ENCODE measurements at regions not wholly inside any gene's neighbourhood (a gene's known extent, or its start where the extent isn't known, plus 50 kb on each side); places are given as distances from the start of the nearest gene placed in this dataset.

GRCh38 chr5:133723651-133724366, 111.5 kb upstream of the FSTL4 start:
- H3K27me3 ChIP-seq: peaks cover 5% of the 10 kb centered on the region
- H3K36me3 ChIP-seq: no peaks in the 10 kb centered on the region
- no peak for ATAC-seq
- no peak overlapping the region for H3K4me3 ChIP-seq
- WGBS, 2 donors (ENCODE audit: low coverage in 1 of 2): no CpG with 5 or more reads among the region's 1 CpG
- no peak overlapping the region for H3K27ac ChIP-seq
- H3K4me1 ChIP-seq: no peaks in the 10 kb centered on the region
- TF ChIP-seq CTCF (IDR thresholded peaks at IDR 0.05): no peak
- no peak for TF ChIP-seq POLR2AphosphoS5 (IDR thresholded peaks at IDR 0.05)
- TF ChIP-seq POLR2A (IDR thresholded peaks at IDR 0.05): no peak
- no peak for TF ChIP-seq EP300 (IDR thresholded peaks at IDR 0.05)
- peaks cover 0 to 32% (median 0%) of the 10 kb centered on the region in 3 donors for H3K9me3 ChIP-seq

GRCh38 chr5:133723126-133723525, 110.8 kb upstream of the FSTL4 start:
- no peak for TF ChIP-seq CTCF (IDR thresholded peaks at IDR 0.05)
- TF ChIP-seq POLR2AphosphoS5 (IDR thresholded peaks at IDR 0.05): no peak
- TF ChIP-seq EP300 (IDR thresholded peaks at IDR 0.05): no peak
- no peak for TF ChIP-seq POLR2A (IDR thresholded peaks at IDR 0.05)
- H3K4me1 ChIP-seq: no peaks in the 10 kb centered on the region
- ATAC-seq: no peak
- H3K27ac ChIP-seq: no peak overlapping the region
- no peaks in the 10 kb centered on the region for H3K36me3 ChIP-seq
- 81% methylated on average over 2 of the region's 2 CpGs; no CpG with 5 or more reads in 1 of the 2 donors for WGBS, 2 donors (ENCODE audit: low coverage in 1 of 2)
- no peak overlapping the region for H3K4me3 ChIP-seq
- peaks cover 0 to 32% (median 0%) of the 10 kb centered on the region in 3 donors for H3K9me3 ChIP-seq
- peaks cover 5% of the 10 kb centered on the region for H3K27me3 ChIP-seq

GRCh38 chr5:133721365-133721764, 109.0 kb upstream of the FSTL4 start:
- H3K4me1 ChIP-seq: no peaks in the 10 kb centered on the region
- peaks cover 5% of the 10 kb centered on the region for H3K27me3 ChIP-seq
- no peak for ATAC-seq
- no peak overlapping the region for H3K27ac ChIP-seq
- H3K9me3 ChIP-seq: peaks cover 0 to 32% (median 0%) of the 10 kb centered on the region in 3 donors
- TF ChIP-seq EP300 (IDR thresholded peaks at IDR 0.05) (no peak), CTCF (IDR thresholded peaks at IDR 0.05) (no peak), POLR2A (IDR thresholded peaks at IDR 0.05) (no peak), POLR2AphosphoS5 (IDR thresholded peaks at IDR 0.05) (no peak)
- H3K4me3 ChIP-seq: no peak overlapping the region
- H3K36me3 ChIP-seq: no peaks in the 10 kb centered on the region

GRCh38 chr5:133718457-133718856, 106.1 kb upstream of the FSTL4 start:
- Histone ChIP-seq H3K9me3 (peaks cover 0 to 31% (median 0%) of the 10 kb centered on the region in 3 donors), H3K27ac (no peak overlapping the region), H3K4me1 (no peaks in the 10 kb centered on the region), H3K27me3 (no peaks in the 10 kb centered on the region), H3K4me3 (no peak overlapping the region), H3K36me3 (no peaks in the 10 kb centered on the region)
- no peak for ATAC-seq
- 76 to 84% methylated on average over 2 of the region's 2 CpGs for WGBS, 2 donors (ENCODE audit: low coverage in 1 of 2)
- no peak for TF ChIP-seq POLR2A (IDR thresholded peaks at IDR 0.05)
- TF ChIP-seq EP300 (IDR thresholded peaks at IDR 0.05): no peak
- TF ChIP-seq POLR2AphosphoS5 (IDR thresholded peaks at IDR 0.05): no peak
- TF ChIP-seq CTCF (IDR thresholded peaks at IDR 0.05): no peak

- no peak for TF ChIP-seq EP300 (IDR thresholded peaks at IDR 0.05)
- TF ChIP-seq POLR2AphosphoS5 (IDR thresholded peaks at IDR 0.05): no peak
- TF ChIP-seq POLR2A (IDR thresholded peaks at IDR 0.05): no peak
- no peak for TF ChIP-seq CTCF (IDR thresholded peaks at IDR 0.05)
Observed at GRCh38 chr5:133716532-133717183, 104.3 kb upstream of the FSTL4 start.

More at GRCh38 chr5:133716532-133717183, 104.3 kb upstream of the FSTL4 start:
- Histone ChIP-seq H3K4me1 (no peaks in the 10 kb centered on the region), H3K36me3 (no peaks in the 10 kb centered on the region), H3K9me3 (peaks cover 0 to 13% (median 0%) of the 10 kb centered on the region in 3 donors), H3K27me3 (peaks cover 5% of the 10 kb centered on the region), H3K27ac (no peak overlapping the region), H3K4me3 (no peak overlapping the region)
- ATAC-seq: no peak
- WGBS, 2 donors (ENCODE audit: low coverage in 1 of 2): 31 to 49% methylated on average over 4 of the region's 4 CpGs

Data from gastroesophageal sphincter (tissue), 4 donors.